ENCODE measurements at regions not wholly inside any gene's neighbourhood (a gene's known extent, or its start where the extent isn't known, plus 50 kb on each side); places are given as distances from the start of the nearest gene placed in this dataset.

- TF ChIP-seq POLR2A (IDR thresholded peaks at IDR 0.05) (no peak), CTCF (IDR thresholded peaks at IDR 0.05) (no peak)
- Histone ChIP-seq H3K4me3 (no peak overlapping the region), H3K27ac (no peak overlapping the region), H3K36me3 (no peaks in the 10 kb centered on the region), H3K9me3 (no peaks in the 10 kb centered on the region), H3K4me1 (no peaks in the 10 kb centered on the region), H3K27me3 (no peaks in the 10 kb centered on the region)
- no peak for DNase-seq
- intact Hi-C loops (cut with DNase I; ENCODE audit: low total_unique reads), result no loop called here
Measured at GRCh38 chr2:145584353-145584752, 1064.4 kb upstream of the ZEB2 start.

- H3K9me3 ChIP-seq, result no peaks in the 10 kb centered on the region
- TF ChIP-seq CTCF (IDR thresholded peaks at IDR 0.05), result no peak
- no peak for TF ChIP-seq POLR2A (IDR thresholded peaks at IDR 0.05)
- intact Hi-C loops (cut with DNase I; ENCODE audit: low total_unique reads), result no loop called here
- H3K4me3 ChIP-seq, result no peak overlapping the region
- no peaks in the 10 kb centered on the region for H3K36me3 ChIP-seq
- H3K4me1 ChIP-seq, result no peaks in the 10 kb centered on the region
- DNase-seq, result no peak
- H3K27ac ChIP-seq, result no peak overlapping the region
- H3K27me3 ChIP-seq, result no peaks in the 10 kb centered on the region
Measured at GRCh38 chr2:145573608-145574007, 1053.7 kb upstream of the ZEB2 start.

DNA sequence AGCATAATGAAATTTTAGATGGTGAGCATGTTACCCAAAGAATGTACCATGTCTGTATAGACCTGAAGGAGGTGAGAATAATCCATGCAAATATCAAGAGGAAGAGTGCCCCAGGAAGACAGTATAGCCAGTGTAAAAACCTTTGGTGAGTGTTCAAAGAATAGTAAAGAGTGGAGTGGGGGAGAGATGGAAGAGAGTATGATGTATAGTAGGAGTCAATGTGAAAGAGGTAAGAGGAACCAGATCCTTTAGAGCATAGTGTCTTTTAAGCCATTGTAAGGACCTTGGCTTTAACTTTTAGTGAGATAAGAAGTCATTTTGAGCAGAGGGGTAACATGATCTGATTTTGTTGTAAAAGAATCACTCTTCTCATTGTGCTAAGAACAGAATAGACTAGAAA is 1052.3 kb upstream of the ZEB2 start:
- no peak for TF ChIP-seq POLR2A (IDR thresholded peaks at IDR 0.05)
- no peak for TF ChIP-seq CTCF (IDR thresholded peaks at IDR 0.05)
- Histone ChIP-seq H3K36me3 (no peaks in the 10 kb centered on the region), H3K27me3 (no peaks in the 10 kb centered on the region), H3K4me1 (no peaks in the 10 kb centered on the region), H3K4me3 (no peak overlapping the region), H3K27ac (no peak overlapping the region), H3K9me3 (no peaks in the 10 kb centered on the region)
- no peak for DNase-seq
- intact Hi-C loops (cut with DNase I; ENCODE audit: low total_unique reads), result no loop called here

DNA sequence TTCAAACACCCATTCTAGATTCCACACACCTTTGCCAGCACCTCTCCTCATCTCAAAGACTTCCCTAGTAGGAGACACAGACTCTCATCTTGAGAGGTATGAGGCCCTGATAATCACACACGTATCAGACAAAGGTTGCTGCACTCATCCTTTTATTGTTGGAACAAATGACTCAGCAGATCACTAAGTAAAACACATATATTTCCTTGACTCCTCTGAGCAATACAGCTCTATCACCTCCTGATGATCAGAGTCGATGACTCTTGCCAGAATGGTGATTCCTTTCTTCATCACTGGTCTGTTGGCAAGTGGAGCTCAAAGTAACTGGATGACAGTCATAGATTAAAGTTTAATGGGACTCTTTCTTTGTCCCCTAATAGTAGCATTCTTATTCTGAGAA is 1049.2 kb upstream of the ZEB2 start:
- DNase-seq, result no peak

More for the DNA sequence above, 1049.2 kb upstream of the ZEB2 start:
- Histone ChIP-seq H3K4me3 (no peak overlapping the region), H3K9me3 (no peaks in the 10 kb centered on the region), H3K27me3 (no peaks in the 10 kb centered on the region), H3K36me3 (no peaks in the 10 kb centered on the region), H3K4me1 (no peaks in the 10 kb centered on the region), H3K27ac (no peak overlapping the region)
- intact Hi-C loops (cut with DNase I; ENCODE audit: low total_unique reads), result no loop called here
- TF ChIP-seq CTCF (IDR thresholded peaks at IDR 0.05) (no peak), POLR2A (IDR thresholded peaks at IDR 0.05) (no peak)

Data from uterus (tissue), 3 donors.